ENCODE measurements at regions not wholly inside any gene's neighbourhood (a gene's known extent, or its start where the extent isn't known, plus 50 kb on each side); places are given as distances from the start of the nearest gene placed in this dataset.

DNA sequence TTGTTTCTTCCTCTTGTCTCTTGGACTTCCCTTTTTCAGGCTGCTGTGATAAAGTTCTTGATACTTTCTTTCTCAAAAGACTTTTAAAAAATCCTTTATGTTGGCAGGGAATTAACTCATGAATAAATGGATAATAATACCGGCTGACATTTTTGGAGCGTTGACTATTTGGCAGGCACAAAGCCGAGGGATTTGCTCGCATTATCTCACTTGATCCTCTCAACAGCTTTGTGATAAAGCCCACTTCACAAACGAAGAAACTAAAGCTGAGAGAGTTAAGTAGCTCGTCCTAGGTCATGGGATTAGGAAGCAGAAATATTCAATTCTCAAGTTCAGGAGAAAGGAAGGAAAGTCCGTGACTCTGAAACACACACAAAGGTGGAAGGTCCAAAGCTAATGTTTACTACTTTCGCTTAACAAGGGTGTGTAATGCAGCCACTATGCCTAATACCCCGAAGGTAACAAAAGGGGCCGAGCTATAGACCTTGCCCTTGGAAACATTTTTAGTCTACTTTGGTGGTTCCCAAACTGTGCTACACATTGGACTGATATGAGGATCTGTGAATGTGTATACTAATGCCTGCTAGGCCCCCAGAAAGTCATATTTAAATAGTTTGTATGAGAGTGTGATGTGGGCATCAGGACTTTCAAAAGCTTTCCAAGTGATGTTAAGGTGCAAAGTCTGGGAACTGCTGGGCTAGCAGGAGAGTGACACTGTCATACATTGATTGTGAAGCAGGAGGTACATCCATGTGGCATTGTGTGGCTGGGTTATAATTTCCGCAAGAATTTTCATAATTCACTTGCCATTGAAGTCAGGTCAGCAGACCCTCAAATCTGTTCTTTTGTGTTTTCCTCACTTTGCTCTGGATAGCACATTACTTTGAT, 508.4 kb downstream of the PLCL1 start:
- DNase-seq (ENCODE audit: low read depth) = no peak
- TF ChIP-seq CTCF (IDR thresholded peaks at IDR 0.05; ENCODE audit: insufficient read depth, low read length) = no peak
- no peak overlapping the region for H3K4me3 ChIP-seq (ENCODE audit: low read depth, low read length)

GRCh38 chr2:198311020-198311419, 506.6 kb downstream of the PLCL1 start:
- H3K4me3 ChIP-seq (ENCODE audit: low read depth, low read length) = no peak overlapping the region
- no peak for TF ChIP-seq CTCF (IDR thresholded peaks at IDR 0.05; ENCODE audit: insufficient read depth, low read length)
- no peak for DNase-seq (ENCODE audit: low read depth)

GRCh38 chr2:198309673-198310280, 505.4 kb downstream of the PLCL1 start:
- TF ChIP-seq CTCF (IDR thresholded peaks at IDR 0.05; ENCODE audit: insufficient read depth, low read length) = peak; percentile 86
- H3K4me3 ChIP-seq (ENCODE audit: low read depth, low read length) = no peak overlapping the region
- peak; percentile 68 for DNase-seq (ENCODE audit: low read depth)

- H3K4me3 ChIP-seq (ENCODE audit: low read depth, low read length) = no peak overlapping the region
- TF ChIP-seq CTCF (IDR thresholded peaks at IDR 0.05; ENCODE audit: insufficient read depth, low read length) = no peak
- DNase-seq (ENCODE audit: low read depth) = no peak
These were observed 504.7 kb downstream of the PLCL1 start for GRCh38 chr2:198309081-198309480.

DNA sequence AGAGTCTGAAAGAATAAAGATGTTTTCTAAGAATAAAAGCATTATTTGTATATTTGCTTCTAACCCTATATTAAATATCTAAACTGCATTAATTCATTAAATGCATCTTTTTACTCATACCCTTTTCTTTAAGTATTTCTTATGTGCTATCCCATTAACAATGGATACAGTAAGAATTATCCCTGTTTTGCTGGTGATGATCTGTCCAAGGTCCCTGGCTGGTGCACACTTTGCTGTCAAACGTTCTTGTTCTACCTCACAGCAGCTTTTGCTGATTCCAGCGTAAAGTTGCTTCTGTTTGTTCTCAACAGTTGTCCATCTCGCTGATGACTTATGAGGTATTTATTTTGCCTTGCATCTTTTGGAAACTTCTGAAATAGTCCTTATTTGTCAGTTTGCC, 504.0 kb downstream of the PLCL1 start:
- no peak for TF ChIP-seq CTCF (IDR thresholded peaks at IDR 0.05; ENCODE audit: insufficient read depth, low read length)
- DNase-seq (ENCODE audit: low read depth) = no peak
- no peak overlapping the region for H3K4me3 ChIP-seq (ENCODE audit: low read depth, low read length)

GRCh38 chr2:198307093-198307492, 502.7 kb downstream of the PLCL1 start:
- DNase-seq (ENCODE audit: low read depth) = no peak
- H3K4me3 ChIP-seq (ENCODE audit: low read depth, low read length) = no peak overlapping the region
- no peak for TF ChIP-seq CTCF (IDR thresholded peaks at IDR 0.05; ENCODE audit: insufficient read depth, low read length)

Measured in fibroblast of the aortic adventitia (primary cell).